ENCODE measurements at regions not wholly inside any gene's neighbourhood (a gene's known extent, or its start where the extent isn't known, plus 50 kb on each side); places are given as distances from the start of the nearest gene placed in this dataset.

- TF ChIP-seq CTCF (IDR thresholded peaks at IDR 0.05), result no peak
- Mint-ChIP-seq H3K9me3 (no peaks in the 10 kb centered on the region; the same call in 1 of the 2 replicates), H3K36me3 (ENCODE audit: low read depth) (no peaks in the 10 kb centered on the region; the same call in 1 of the 2 replicates), H3K27ac (no peak overlapping the region), H3K27me3 (ENCODE audit: insufficient read depth) (no peaks in the 10 kb centered on the region), H3K4me1 (ENCODE audit: low read depth) (peaks cover 19% of the 10 kb centered on the region), H3K4me3 (no peak overlapping the region)
- peak; percentile 8 for DNase-seq
Observed at GRCh38 chr12:78697817-78698415, 166.7 kb upstream of the SYT1 start.

DNA sequence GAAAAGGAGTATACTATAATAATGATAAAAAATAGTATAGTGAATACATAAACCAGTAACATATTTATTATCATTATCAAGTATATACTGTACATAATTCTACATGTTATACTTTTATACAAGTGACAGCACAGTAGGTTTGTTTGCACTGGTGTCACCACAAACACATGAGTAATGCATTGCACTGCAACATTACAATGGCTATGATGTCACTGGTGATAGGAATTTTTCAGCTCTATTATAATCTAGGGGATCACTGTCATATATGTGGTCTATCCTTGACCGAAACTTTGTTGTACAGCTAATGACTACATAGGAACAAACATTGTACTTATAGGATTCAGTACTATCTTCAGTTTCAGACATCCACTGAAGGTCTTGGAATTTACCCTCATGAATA, 165.8 kb upstream of the SYT1 start:
- H3K27ac Mint-ChIP-seq, result no peak overlapping the region
- no peaks in the 10 kb centered on the region; the same call in 1 of the 2 replicates for H3K36me3 Mint-ChIP-seq (ENCODE audit: low read depth)
- H3K4me1 Mint-ChIP-seq (ENCODE audit: low read depth), result peaks cover 27% of the 10 kb centered on the region
- TF ChIP-seq CTCF (IDR thresholded peaks at IDR 0.05), result no peak
- no peaks in the 10 kb centered on the region for H3K27me3 Mint-ChIP-seq (ENCODE audit: insufficient read depth)
- H3K9me3 Mint-ChIP-seq, result no peaks in the 10 kb centered on the region; the same call in 1 of the 2 replicates
- DNase-seq, result peak; percentile 29
- no peak overlapping the region for H3K4me3 Mint-ChIP-seq

- no peak for TF ChIP-seq CTCF (IDR thresholded peaks at IDR 0.05)
- DNase-seq, result no peak
- Mint-ChIP-seq H3K9me3 (no peaks in the 10 kb centered on the region), H3K36me3 (ENCODE audit: low read depth) (no peaks in the 10 kb centered on the region; the same call in 1 of the 2 replicates), H3K27ac (no peak overlapping the region), H3K4me1 (ENCODE audit: low read depth) (peaks cover 42% of the 10 kb centered on the region), H3K4me3 (no peak overlapping the region), H3K27me3 (ENCODE audit: insufficient read depth) (no peaks in the 10 kb centered on the region)
Observed at GRCh38 chr12:78700565-78700964, 164.0 kb upstream of the SYT1 start.

GRCh38 chr12:78703820-78704525, 160.6 kb upstream of the SYT1 start:
- no peaks in the 10 kb centered on the region for H3K9me3 Mint-ChIP-seq
- H3K4me3 Mint-ChIP-seq, result peak overlapping the region; percentile 42
- peaks cover 7% of the 10 kb centered on the region; the same call in 1 of the 2 replicates for H3K36me3 Mint-ChIP-seq (ENCODE audit: low read depth)
- peak overlapping the region; percentile 69 for H3K27ac Mint-ChIP-seq
- DNase-seq, result peak; percentile 91
- no peak for TF ChIP-seq CTCF (IDR thresholded peaks at IDR 0.05)
- no peaks in the 10 kb centered on the region; the same call in 1 of the 2 replicates for H3K27me3 Mint-ChIP-seq (ENCODE audit: insufficient read depth)
- H3K4me1 Mint-ChIP-seq (ENCODE audit: low read depth), result peaks cover 38% of the 10 kb centered on the region

GRCh38 chr12:78711954-78712353, 152.6 kb upstream of the SYT1 start:
- Mint-ChIP-seq H3K4me3 (no peak overlapping the region), H3K27ac (no peak overlapping the region), H3K36me3 (ENCODE audit: low read depth) (peaks cover 7% of the 10 kb centered on the region; the same call in 1 of the 2 replicates), H3K4me1 (ENCODE audit: low read depth) (no peaks in the 10 kb centered on the region), H3K9me3 (no peaks in the 10 kb centered on the region), H3K27me3 (ENCODE audit: insufficient read depth) (no peaks in the 10 kb centered on the region)
- no peak for DNase-seq
- no peak for TF ChIP-seq CTCF (IDR thresholded peaks at IDR 0.05)

Data from HFFc6 (cell line).